ENCODE measurements at regions not wholly inside any gene's neighbourhood (a gene's known extent, or its start where the extent isn't known, plus 50 kb on each side); places are given as distances from the start of the nearest gene placed in this dataset.

- intact Hi-C loops (cut with micrococcal nuclease; ENCODE audit: unreplicated experiment) = no loop called here
- no peaks in the 10 kb centered on the region for H3K79me2 ChIP-seq (ENCODE audit: control insufficient read depth, insufficient read depth, low read length)
- H3K4me3 ChIP-seq = no peak overlapping the region
- H3K4me1 ChIP-seq (ENCODE audit: control insufficient read depth, insufficient read depth, low read length) = no peaks in the 10 kb centered on the region
- H3K4me2 ChIP-seq (ENCODE audit: control insufficient read depth, insufficient read depth) = no peak overlapping the region
- H3K27ac ChIP-seq (ENCODE audit: control insufficient read depth, insufficient read depth) = no peak overlapping the region
- FAIRE-seq (no peak), ATAC-seq (no peak), DNase-seq (ENCODE audit: low read depth, low spot score) (no peak)
- no peaks in the 10 kb centered on the region for H3K36me3 ChIP-seq (ENCODE audit: control insufficient read depth in 2 of 2, insufficient read depth in 2 of 2, low read length in 1 of 2)
- 49% methylated on average over 6 of the region's 6 CpGs for WGBS (ENCODE audit: insufficient coverage, insufficient replicate concordance, low lambda C conversion rate, missing lambda C conversion rate)
- in situ Hi-C loops (cut with MboI) = no loop called here
- no peak overlapping the region for H3K9ac ChIP-seq (ENCODE audit: control insufficient read depth, insufficient read depth, low read length)
- no peaks in the 10 kb centered on the region for H4K20me1 ChIP-seq (ENCODE audit: control insufficient read depth, insufficient read depth)
- H3K9me3 ChIP-seq (replicated peaks; ENCODE audit: control insufficient read depth, insufficient read depth, low read length) = no peaks in the 10 kb centered on the region
- SMC1A ChIA-PET (ENCODE audit: uncharacterized antibody, unreplicated experiment) = interaction anchor here (1.0 to 1.3 kb wide), 2 partner anchors 21 to 38 kb away, joined by 3 to 4 read pairs; no protein-coding TSS in a partner anchor
- BruUV-seq (replicated peaks) = no TSS peak
- no peak overlapping the region for H2AFZ ChIP-seq (ENCODE audit: control insufficient read depth, low read depth, low read length)
- RAD21 ChIA-PET (ENCODE audit: unreplicated experiment) = no interaction called here
- POLR2A ChIA-PET = no interaction called here
- no peaks in the 10 kb centered on the region for H3K27me3 ChIP-seq (replicated peaks in 1 of 2; ENCODE audit: control insufficient read depth in 2 of 2, insufficient read depth in 2 of 2, low read length in 1 of 2)
- CTCF ChIA-PET = no interaction called here
- TF ChIP-seq RB1 (IDR thresholded peaks at IDR 0.05; ENCODE audit: borderline replicate concordance) (no peak), E2F4 (IDR thresholded peaks at IDR 0.05; ENCODE audit: low read depth, low read length) (no peak), SMARCA5 (IDR thresholded peaks at IDR 0.05) (no peak), ZBTB4 (CRISPR knock-in tag; IDR thresholded peaks at IDR 0.05) (no peak), ZNF592 (IDR thresholded peaks at IDR 0.05) (no peak), NR2C2 (IDR thresholded peaks at IDR 0.05; ENCODE audit: borderline replicate concordance, control insufficient read depth, insufficient read length, low read depth) (no peak), YBX1 (IDR thresholded peaks at IDR 0.05) (no peak), STAT1 (conservative IDR thresholded peaks at IDR 0.05) (no peak), NR2F1 (conservative IDR thresholded peaks at IDR 0.05) (no peak), POLR2AphosphoS2 (IDR thresholded peaks at IDR 0.05; ENCODE audit: low read depth, low read length) (no peak), RAD21 (IDR thresholded peaks at IDR 0.05; ENCODE audit: insufficient read depth, low read depth, low read length) (no peak), LARP7 (IDR thresholded peaks at IDR 0.05) (no peak), CEBPZ (IDR thresholded peaks at IDR 0.05; ENCODE audit: low read depth, low read length) (no peak), JUND (IDR thresholded peaks at IDR 0.05; ENCODE audit: low read depth, low read length) (no peak)
These were observed 297.3 kb upstream of the FAR2 start for GRCh38 chr12:28851781-28852180.
